ENCODE measurements at regions not wholly inside any gene's neighbourhood (a gene's known extent, or its start where the extent isn't known, plus 50 kb on each side); places are given as distances from the start of the nearest gene placed in this dataset.
A peak's percentile ranks its signal among the peaks of the same experiment; 100 is the strongest.
"Not testable (repeated sequence)": the region's sequence is repeated elsewhere in the genome, so short reads cannot be mapped to it uniquely, and the experiment has no call there.

DNA sequence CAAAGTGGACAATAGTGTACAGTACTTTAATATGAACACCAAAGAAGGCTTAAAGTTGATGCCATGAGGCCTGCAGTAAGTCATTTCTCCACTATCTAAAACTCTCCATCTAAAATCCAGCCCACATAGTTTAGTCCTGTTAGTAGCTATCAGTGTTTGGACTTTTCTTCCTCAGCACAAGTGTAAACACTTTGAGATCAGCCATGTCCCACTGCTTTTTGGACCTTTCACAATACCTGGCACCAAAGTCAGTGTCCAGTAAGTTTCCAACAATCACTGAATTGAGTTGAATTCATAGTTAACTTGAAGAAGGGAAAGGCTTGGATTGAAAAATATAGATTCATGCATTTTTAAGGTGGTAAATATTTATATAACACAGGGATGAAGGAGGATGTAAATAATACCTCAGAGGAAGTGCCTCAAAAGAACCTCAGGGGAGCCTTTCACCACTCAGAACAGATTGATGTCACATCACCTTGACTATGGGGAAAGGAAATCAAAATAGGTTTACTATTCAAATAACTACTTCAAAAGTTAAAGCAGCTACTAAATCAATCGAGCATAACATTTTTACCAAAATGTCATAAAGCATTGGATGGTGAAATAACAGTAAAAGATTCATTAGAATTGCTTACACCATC is 76.7 kb downstream of the FTHL17 start:
- in situ Hi-C loops (cut with HindIII; ENCODE audit: low pct_ligation_motif_present, low sequenced_read_pairs): no loop called here
- no peaks in the 10 kb centered on the region for H3K27me3 ChIP-seq (replicated peaks)
- no peak for DNase-seq
- no peak overlapping the region for H3K4me3 ChIP-seq (ENCODE audit: low read depth, low read length)
- H3K36me3 ChIP-seq (replicated peaks): no peaks in the 10 kb centered on the region
- TF ChIP-seq, protein P1, sequence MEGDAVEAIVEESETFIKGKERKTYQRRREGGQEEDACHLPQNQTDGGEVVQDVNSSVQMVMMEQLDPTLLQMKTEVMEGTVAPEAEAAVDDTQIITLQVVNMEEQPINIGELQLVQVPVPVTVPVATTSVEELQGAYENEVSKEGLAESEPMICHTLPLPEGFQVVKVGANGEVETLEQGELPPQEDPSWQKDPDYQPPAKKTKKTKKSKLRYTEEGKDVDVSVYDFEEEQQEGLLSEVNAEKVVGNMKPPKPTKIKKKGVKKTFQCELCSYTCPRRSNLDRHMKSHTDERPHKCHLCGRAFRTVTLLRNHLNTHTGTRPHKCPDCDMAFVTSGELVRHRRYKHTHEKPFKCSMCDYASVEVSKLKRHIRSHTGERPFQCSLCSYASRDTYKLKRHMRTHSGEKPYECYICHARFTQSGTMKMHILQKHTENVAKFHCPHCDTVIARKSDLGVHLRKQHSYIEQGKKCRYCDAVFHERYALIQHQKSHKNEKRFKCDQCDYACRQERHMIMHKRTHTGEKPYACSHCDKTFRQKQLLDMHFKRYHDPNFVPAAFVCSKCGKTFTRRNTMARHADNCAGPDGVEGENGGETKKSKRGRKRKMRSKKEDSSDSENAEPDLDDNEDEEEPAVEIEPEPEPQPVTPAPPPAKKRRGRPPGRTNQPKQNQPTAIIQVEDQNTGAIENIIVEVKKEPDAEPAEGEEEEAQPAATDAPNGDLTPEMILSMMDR (IDR thresholded peaks at IDR 0.05; ENCODE audit: low read depth, low read length, missing control alignments): no peak
- H3K27ac ChIP-seq: no peak overlapping the region

GRCh38 chrX:30994018-30994417 is 77.8 kb downstream of the FTHL17 start:
- DNase-seq; H3K36me3 ChIP-seq (replicated peaks); H3K27ac ChIP-seq; H3K27me3 ChIP-seq (replicated peaks); H3K4me3 ChIP-seq (ENCODE audit: low read depth, low read length); in situ Hi-C loops (cut with HindIII; ENCODE audit: low pct_ligation_motif_present, low sequenced_read_pairs): not testable (repeated sequence)

DNA sequence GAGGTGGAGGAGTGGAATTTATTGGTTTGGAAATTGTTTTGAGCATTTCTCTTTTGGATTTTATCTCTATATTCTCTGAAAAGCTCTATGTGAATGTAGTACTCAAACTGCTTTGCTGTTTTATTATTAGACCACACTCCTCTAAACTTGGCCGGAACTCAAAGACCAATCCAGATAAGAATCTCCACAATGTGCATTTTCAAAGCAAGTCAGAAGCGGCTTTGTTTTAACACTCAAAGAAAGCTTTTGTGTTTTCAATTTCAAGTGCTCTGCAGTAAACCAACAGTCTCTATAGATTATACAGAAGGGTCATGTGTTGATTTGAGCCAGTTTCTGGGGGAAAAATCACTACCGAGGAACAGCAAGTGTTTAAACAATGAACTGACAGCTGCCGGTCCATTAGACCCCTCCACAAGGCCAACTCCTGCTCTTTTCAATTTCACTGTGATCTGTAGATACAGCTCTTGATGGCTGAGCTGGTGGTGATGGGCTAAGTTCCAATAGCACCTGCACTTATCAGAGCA is 79.4 kb downstream of the FTHL17 start:
- peak; percentile 4 for DNase-seq
- Histone ChIP-seq H3K4me3 (ENCODE audit: low read depth, low read length) (no peak overlapping the region), H3K36me3 (replicated peaks) (no peaks in the 10 kb centered on the region), H3K27me3 (replicated peaks) (no peaks in the 10 kb centered on the region), H3K27ac (no peak overlapping the region)
- TF ChIP-seq, protein P1 (IDR thresholded peaks at IDR 0.05; ENCODE audit: low read depth, low read length, missing control alignments): no peak
- in situ Hi-C loops (cut with HindIII; ENCODE audit: low pct_ligation_motif_present, low sequenced_read_pairs): no loop called here

GRCh38 chrX:30990361-30990760 is 81.5 kb downstream of the FTHL17 start:
- TF ChIP-seq, protein P1 (IDR thresholded peaks at IDR 0.05; ENCODE audit: low read depth, low read length, missing control alignments): no peak
- H3K36me3 ChIP-seq (replicated peaks): no peaks in the 10 kb centered on the region
- no peak overlapping the region for H3K27ac ChIP-seq
- no peaks in the 10 kb centered on the region for H3K27me3 ChIP-seq (replicated peaks)
- DNase-seq: no peak
- in situ Hi-C loops (cut with HindIII; ENCODE audit: low pct_ligation_motif_present, low sequenced_read_pairs): no loop called here
- no peak overlapping the region for H3K4me3 ChIP-seq (ENCODE audit: low read depth, low read length)

DNA sequence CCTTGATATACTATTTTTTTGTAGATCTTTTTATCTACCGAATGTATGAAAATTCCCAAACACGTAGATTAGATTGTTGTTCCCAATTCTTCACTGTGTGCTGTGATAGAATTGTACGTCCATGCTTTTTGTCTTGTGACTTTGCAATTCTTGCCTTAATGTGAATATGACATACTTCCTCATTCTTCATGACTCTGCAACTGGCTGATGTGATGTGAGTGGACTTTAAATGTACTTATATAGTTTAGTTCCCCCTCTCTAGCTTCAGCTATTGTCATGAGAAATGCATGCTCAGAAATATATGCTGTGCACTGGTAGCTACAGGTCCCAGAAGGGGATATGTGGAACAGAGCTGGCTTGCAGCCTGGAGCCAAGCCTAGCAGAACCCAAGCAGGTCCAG is 89.4 kb downstream of the FTHL17 start:
- Histone ChIP-seq H3K36me3 (replicated peaks) (no peaks in the 10 kb centered on the region), H3K4me3 (ENCODE audit: low read depth, low read length) (no peak overlapping the region), H3K27me3 (replicated peaks) (no peaks in the 10 kb centered on the region), H3K27ac (no peak overlapping the region)
- no peak for DNase-seq
- in situ Hi-C loops (cut with HindIII; ENCODE audit: low pct_ligation_motif_present, low sequenced_read_pairs): no loop called here
- TF ChIP-seq, protein P1 (IDR thresholded peaks at IDR 0.05; ENCODE audit: low read depth, low read length, missing control alignments): no peak

GRCh38 chrX:30981968-30982367 is 89.9 kb downstream of the FTHL17 start:
- in situ Hi-C loops (cut with HindIII; ENCODE audit: low pct_ligation_motif_present, low sequenced_read_pairs): no loop called here
- TF ChIP-seq, protein P1 (IDR thresholded peaks at IDR 0.05; ENCODE audit: low read depth, low read length, missing control alignments): no peak
- no peaks in the 10 kb centered on the region for H3K36me3 ChIP-seq (replicated peaks)

More at GRCh38 chrX:30981968-30982367, 89.9 kb downstream of the FTHL17 start:
- no peak for DNase-seq
- Histone ChIP-seq H3K27ac (no peak overlapping the region), H3K27me3 (replicated peaks) (no peaks in the 10 kb centered on the region), H3K4me3 (ENCODE audit: low read depth, low read length) (no peak overlapping the region)

Measured in brain microvascular endothelial cell (primary cell).